ENCODE measurements at regions not wholly inside any gene's neighbourhood (a gene's known extent, or its start where the extent isn't known, plus 50 kb on each side); places are given as distances from the start of the nearest gene placed in this dataset.

DNA sequence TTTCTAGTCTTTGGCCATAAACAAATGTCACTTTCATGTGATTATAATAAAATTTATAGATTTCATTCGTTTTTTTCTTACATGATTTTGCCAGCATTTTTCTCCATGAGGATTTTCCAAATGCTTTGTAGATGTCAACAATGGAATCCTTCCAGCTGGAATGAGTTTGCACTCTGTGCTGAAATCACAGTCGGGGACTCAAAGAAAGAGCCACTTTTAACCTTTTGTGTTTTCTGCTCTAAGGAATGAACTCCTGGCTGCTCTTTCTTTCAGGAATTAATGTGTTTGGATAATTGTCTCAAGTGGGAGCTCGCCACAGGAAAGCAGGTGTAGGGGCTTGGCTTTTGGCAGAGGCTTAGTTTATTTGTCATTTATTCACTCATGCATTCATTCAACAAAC lies 372.3 kb upstream of the SALL1 start:
- TF ChIP-seq, protein P1, sequence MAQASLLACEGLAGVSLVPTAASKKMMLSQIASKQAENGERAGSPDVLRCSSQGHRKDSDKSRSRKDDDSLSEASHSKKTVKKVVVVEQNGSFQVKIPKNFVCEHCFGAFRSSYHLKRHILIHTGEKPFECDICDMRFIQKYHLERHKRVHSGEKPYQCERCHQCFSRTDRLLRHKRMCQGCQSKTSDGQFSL (CRISPR knock-in tag; IDR thresholded peaks at IDR 0.05) = no peak
- TF ChIP-seq POLR2A (IDR thresholded peaks at IDR 0.05; ENCODE audit: insufficient read depth in 1 of 2, low read depth in 2 of 2, low read length in 2 of 2) (no peak), ZZZ3 (CRISPR knock-in tag; IDR thresholded peaks at IDR 0.05; ENCODE audit: borderline replicate concordance) (no peak), MXD4 (CRISPR knock-in tag; IDR thresholded peaks at IDR 0.05) (no peak), CBX5 (CRISPR knock-in tag; IDR thresholded peaks at IDR 0.05; ENCODE audit: borderline replicate concordance) (no peak), MAX (IDR thresholded peaks at IDR 0.05) (no peak), ZSCAN29 (CRISPR knock-in tag; conservative IDR thresholded peaks at IDR 0.05) (no peak), ZNF678 (CRISPR knock-in tag; IDR thresholded peaks at IDR 0.05) (no peak), ZNF879 (CRISPR knock-in tag; IDR thresholded peaks at IDR 0.05) (no peak), POLR2AphosphoS2 (IDR thresholded peaks at IDR 0.05; ENCODE audit: low read depth, low read length) (no peak)
- TF ChIP-seq, protein P2, sequence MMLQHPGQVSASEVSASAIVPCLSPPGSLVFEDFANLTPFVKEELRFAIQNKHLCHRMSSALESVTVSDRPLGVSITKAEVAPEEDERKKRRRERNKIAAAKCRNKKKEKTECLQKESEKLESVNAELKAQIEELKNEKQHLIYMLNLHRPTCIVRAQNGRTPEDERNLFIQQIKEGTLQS (CRISPR knock-in tag; IDR thresholded peaks at IDR 0.05) = no peak
- TF ChIP-seq, protein P3, sequence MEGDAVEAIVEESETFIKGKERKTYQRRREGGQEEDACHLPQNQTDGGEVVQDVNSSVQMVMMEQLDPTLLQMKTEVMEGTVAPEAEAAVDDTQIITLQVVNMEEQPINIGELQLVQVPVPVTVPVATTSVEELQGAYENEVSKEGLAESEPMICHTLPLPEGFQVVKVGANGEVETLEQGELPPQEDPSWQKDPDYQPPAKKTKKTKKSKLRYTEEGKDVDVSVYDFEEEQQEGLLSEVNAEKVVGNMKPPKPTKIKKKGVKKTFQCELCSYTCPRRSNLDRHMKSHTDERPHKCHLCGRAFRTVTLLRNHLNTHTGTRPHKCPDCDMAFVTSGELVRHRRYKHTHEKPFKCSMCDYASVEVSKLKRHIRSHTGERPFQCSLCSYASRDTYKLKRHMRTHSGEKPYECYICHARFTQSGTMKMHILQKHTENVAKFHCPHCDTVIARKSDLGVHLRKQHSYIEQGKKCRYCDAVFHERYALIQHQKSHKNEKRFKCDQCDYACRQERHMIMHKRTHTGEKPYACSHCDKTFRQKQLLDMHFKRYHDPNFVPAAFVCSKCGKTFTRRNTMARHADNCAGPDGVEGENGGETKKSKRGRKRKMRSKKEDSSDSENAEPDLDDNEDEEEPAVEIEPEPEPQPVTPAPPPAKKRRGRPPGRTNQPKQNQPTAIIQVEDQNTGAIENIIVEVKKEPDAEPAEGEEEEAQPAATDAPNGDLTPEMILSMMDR (CRISPR knock-in tag; IDR thresholded peaks at IDR 0.05) = no peak
- TF ChIP-seq, protein P4, sequence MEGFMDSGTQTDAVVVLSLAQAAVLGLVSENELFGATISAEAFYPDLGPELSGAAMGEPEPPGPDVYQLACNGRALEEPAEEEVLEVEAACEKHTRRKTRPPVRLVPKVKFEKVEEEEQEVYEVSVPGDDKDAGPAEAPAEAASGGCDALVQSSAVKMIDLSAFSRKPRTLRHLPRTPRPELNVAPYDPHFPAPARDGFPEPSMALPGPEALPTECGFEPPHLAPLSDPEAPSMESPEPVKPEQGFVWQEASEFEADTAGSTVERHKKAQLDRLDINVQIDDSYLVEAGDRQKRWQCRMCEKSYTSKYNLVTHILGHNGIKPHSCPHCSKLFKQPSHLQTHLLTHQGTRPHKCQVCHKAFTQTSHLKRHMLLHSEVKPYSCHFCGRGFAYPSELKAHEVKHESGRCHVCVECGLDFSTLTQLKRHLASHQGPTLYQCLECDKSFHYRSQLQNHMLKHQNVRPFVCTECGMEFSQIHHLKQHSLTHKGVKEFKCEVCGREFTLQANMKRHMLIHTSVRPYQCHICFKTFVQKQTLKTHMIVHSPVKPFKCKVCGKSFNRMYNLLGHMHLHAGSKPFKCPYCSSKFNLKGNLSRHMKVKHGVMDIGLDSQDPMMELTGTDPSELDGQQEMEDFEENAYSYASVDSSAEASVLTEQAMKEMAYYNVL (CRISPR knock-in tag; IDR thresholded peaks at IDR 0.05; ENCODE audit: borderline replicate concordance) = no peak
